ENCODE measurements at regions not wholly inside any gene's neighbourhood (a gene's known extent, or its start where the extent isn't known, plus 50 kb on each side); places are given as distances from the start of the nearest gene placed in this dataset.

DNA sequence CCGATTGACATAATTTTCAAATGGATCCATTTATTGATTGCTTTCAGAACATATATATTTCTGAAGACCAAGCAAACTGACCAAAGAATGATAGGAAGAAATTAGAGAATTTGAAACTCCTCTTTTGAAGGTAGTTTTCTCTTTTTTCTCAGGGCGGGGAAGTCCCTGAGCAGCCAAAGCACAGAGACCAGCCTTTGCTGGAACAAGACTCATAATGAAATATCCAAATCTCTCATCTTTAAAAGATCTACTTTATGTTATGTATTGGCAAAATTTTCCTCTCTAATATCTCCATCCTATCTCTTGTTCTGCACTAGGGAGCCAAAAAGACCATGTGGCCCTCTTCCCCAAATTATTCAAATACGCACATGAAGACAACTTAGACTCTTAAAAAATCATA, 379.0 kb upstream of the TCF4 start:
- no peaks in the 10 kb centered on the region for H3K23me2 ChIP-seq (ENCODE audit: low read depth, low read length)
- DNase-seq (ENCODE audit: low read depth in 1 of 2, low spot score in 2 of 2) = no peak
- TF ChIP-seq BCL11A (IDR thresholded peaks at IDR 0.05; ENCODE audit: low read depth in 2 of 2, low read length in 2 of 2) (no peak), TCF12 (IDR thresholded peaks at IDR 0.05; ENCODE audit: low read depth, low read length) (no peak), POU5F1 (IDR thresholded peaks at IDR 0.05; ENCODE audit: low read depth, low read length) (no peak), SIRT6 (IDR thresholded peaks at IDR 0.05; ENCODE audit: low read length) (no peak), ZNF274 (IDR thresholded peaks at IDR 0.05; ENCODE audit: borderline replicate concordance, extremely low read depth, low read length) (no peak), POLR2AphosphoS5 (IDR thresholded peaks at IDR 0.05; ENCODE audit: low read depth, low read length) (no peak), EZH2 (IDR thresholded peaks at IDR 0.05; ENCODE audit: low read depth, low read length, severe bottlenecking) (no peak), SP4 (IDR thresholded peaks at IDR 0.05; ENCODE audit: low read length) (no peak)

More for the DNA sequence above, 379.0 kb upstream of the TCF4 start:
- Histone ChIP-seq H4K91ac (replicated peaks; ENCODE audit: insufficient read length, low read length) (no peak overlapping the region), H4K5ac (ENCODE audit: insufficient read length, low read depth, low read length) (no peak overlapping the region), H3K56ac (replicated peaks; ENCODE audit: insufficient read length, low read depth, low read length) (no peak overlapping the region), H3K79me2 (ENCODE audit: control insufficient read depth in 1 of 2, insufficient read depth in 2 of 2, low read length in 2 of 2) (no peaks in the 10 kb centered on the region), H3K27ac (ENCODE audit: low read depth, low read length) (no peak overlapping the region), H2BK20ac (ENCODE audit: low read length) (no peak overlapping the region), H3K14ac (ENCODE audit: insufficient read length) (no peak overlapping the region), H4K8ac (ENCODE audit: extremely low read depth, insufficient read depth, low read length) (no peak overlapping the region), H3K18ac (ENCODE audit: extremely low read depth, low read length) (no peak overlapping the region), H2AK5ac (ENCODE audit: low read depth, low read length) (no peak overlapping the region), H2BK12ac (ENCODE audit: low read depth, low read length) (no peak overlapping the region), H3K9ac (replicated peaks in 1 of 4; ENCODE audit: extremely low read depth in 1 of 4, low read depth in 3 of 4, low read length in 3 of 4) (no peak overlapping the region), H3K4me1 (replicated peaks in 1 of 4; ENCODE audit: control insufficient read depth in 3 of 4, insufficient read depth in 4 of 4, low read length in 3 of 4) (no peaks in the 10 kb centered on the region), H4K20me1 (replicated peaks in 1 of 2; ENCODE audit: control insufficient read depth in 1 of 2, insufficient read depth in 2 of 2, low read length in 2 of 2) (no peaks in the 10 kb centered on the region), H3K36me3 (ENCODE audit: control insufficient read depth in 2 of 4, insufficient read depth in 4 of 4, low read length in 3 of 4) (no peaks in the 10 kb centered on the region), H3K27me3 (replicated peaks in 1 of 4; ENCODE audit: control insufficient read depth in 3 of 4, extremely low read depth in 1 of 4, insufficient read depth in 3 of 4, low read length in 3 of 4) (no peaks in the 10 kb centered on the region), H3K4me2 (ENCODE audit: insufficient read depth in 1 of 2, low read depth in 2 of 2, low read length in 2 of 2) (no peak overlapping the region), H2AFZ (ENCODE audit: low read length) (no peak overlapping the region), H2BK15ac (ENCODE audit: low read length) (no peak overlapping the region), H2BK120ac (replicated peaks; ENCODE audit: low read depth, low read length) (no peak overlapping the region), H3K4ac (replicated peaks; ENCODE audit: insufficient read length, low read depth, low read length) (no peak overlapping the region), H3K4me3 (ENCODE audit: extremely low read depth in 1 of 4, insufficient read depth in 2 of 4, low read depth in 3 of 4, low read length in 4 of 4) (no peak overlapping the region), H3K23ac (ENCODE audit: insufficient read length) (no peak overlapping the region), H3K9me3 (ENCODE audit: insufficient read depth in 2 of 2, low read depth in 1 of 2, low read length in 1 of 2) (no peaks in the 10 kb centered on the region), H3K79me1 (ENCODE audit: low read depth, low read length) (no peaks in the 10 kb centered on the region), H2BK5ac (ENCODE audit: low read depth, low read length) (no peak overlapping the region)
- WGBS, 2 experiments (ENCODE audit: extremely low coverage in 1 of 2, insufficient coverage in 1 of 2, insufficient read length in 1 of 2, insufficient replicate concordance in 2 of 2, low coverage in 1 of 2, low lambda C conversion rate in 2 of 2, missing lambda C conversion rate in 1 of 2) = 98% methylated on average over 3 of the region's 3 CpGs; no CpG with 5 or more reads in 1 of the 2 experiments
- FAIRE-seq = no peak
- POLR2A ChIA-PET (ENCODE audit: partially characterized antibody) = no interaction called here
- CTCF ChIA-PET (ENCODE audit: partially characterized antibody) = interaction anchor here (0.7 kb wide), 1 partner anchor 18 kb away, joined by 3 read pairs; no protein-coding TSS in a partner anchor

Measured in H1 (cell line).